Caco-2 (cell line): ENCODE measurements at regions not wholly inside any gene's neighbourhood (a gene's known extent, or its start where the extent isn't known, plus 50 kb on each side); places are given as distances from the start of the nearest gene placed in this dataset.

Source experiments
- BruUV-seq: library from RNA; stranded (reverse); fragments of 400-500 nt; replicated peaks from 2 replicates; lab custom pipeline; 2021; lab: Mats Ljungman, UMichigan
- CTCF ChIA-PET: fragments of 300-600 bp; sonication (Branson Sonifier 250); formaldehyde crosslinking; loops from one replicate; lab custom pipeline; 2022; ENCODE audit warnings: antibody characterized with exemption; lab: Charles Lee
- POLR2A ChIA-PET: fragments of 300-600 bp; sonication (Branson Sonifier 250); formaldehyde crosslinking; loops from one replicate; lab custom pipeline; 2022; ENCODE audit warnings: antibody characterized with exemption; lab: Charles Lee
- DNase-seq, 2 experiments: peaks; one replicate each; pipeline versions ENCODE4 v3.0.0 to v3.0.0-alpha.2; 2020 to 2022
- H3K27me3 ChIP-seq: replicated peaks from 2 replicates; pipeline ENCODE4 v1.6.0; 2011; ENCODE audit warnings: low read length; ENCODE audit not compliant: control insufficient read depth, insufficient read depth
- H3K36me3 ChIP-seq: 2 replicates; pipeline ENCODE4 v1.5.1; 2011; ENCODE audit warnings: low read length; ENCODE audit not compliant: control insufficient read depth, insufficient read depth
- H3K4me1 ChIP-seq: fragments of 250-450 bp; sonication (Bioruptor Pico); 2 replicates; pipeline ENCODE4 v1.5.1; 2020; ENCODE audit warnings: mild to moderate bottlenecking
- H3K4me3 ChIP-seq: 2 replicates; pipeline ENCODE4 v1.5.1; 2011; ENCODE audit warnings: low read depth, mild to moderate bottlenecking, control low read depth, low read length
- H3K9me3 ChIP-seq: fragments of 250-450 bp; sonication (Bioruptor Pico); 2 replicates; pipeline ENCODE4 v1.5.1; 2020; ENCODE audit warnings: mild to moderate bottlenecking, moderate library complexity
- H3K27ac Mint-ChIP-seq: one replicate; pipeline ENCODE4 v1.8.0; 2022; ENCODE audit warnings: mixed read lengths; ENCODE audit not compliant: unreplicated experiment
- H3K27me3 Mint-ChIP-seq: one replicate; pipeline ENCODE4 v1.8.0; 2022; ENCODE audit warnings: mixed read lengths; ENCODE audit not compliant: insufficient read depth, unreplicated experiment
- H3K36me3 Mint-ChIP-seq: one replicate; pipeline ENCODE4 v1.8.0; 2022; ENCODE audit warnings: mild to moderate bottlenecking, mixed read lengths; ENCODE audit not compliant: insufficient read depth, unreplicated experiment
- H3K4me1 Mint-ChIP-seq: one replicate; pipeline ENCODE4 v1.8.0; 2022; ENCODE audit warnings: low read depth, mixed read lengths; ENCODE audit not compliant: unreplicated experiment
- H3K4me3 Mint-ChIP-seq: one replicate; pipeline ENCODE4 v1.8.0; 2022; ENCODE audit warnings: mild to moderate bottlenecking, moderate library complexity, mixed read lengths; ENCODE audit not compliant: unreplicated experiment
- H3K9me3 Mint-ChIP-seq: one replicate; pipeline ENCODE4 v1.8.0; 2022; ENCODE audit warnings: mixed read lengths; ENCODE audit not compliant: unreplicated experiment
- intact Hi-C: fragments of 100-400 bp; cut with micrococcal nuclease; formaldehyde crosslinking; loops from one replicate; pipeline ENCODE4 v1.10.0; 2022; ENCODE audit not compliant: unreplicated experiment
- TF ChIP-seq, protein P1 (sequence below), 2 experiments: fragments of 200-600 bp in 1 of 2; IDR thresholded peaks; 1 replicate in 1 of 2; 2 replicates in 1 of 2; pipeline versions ENCODE4 v1.5.1 to v1.8.0; 2011 to 2022; ENCODE audit warnings: antibody characterized with exemption in 1 of 2, control low read depth in 1 of 2, inconsistent platforms in 1 of 2, low read depth in 1 of 2, low read length in 1 of 2, mild to moderate bottlenecking in 1 of 2, moderate library complexity in 1 of 2; ENCODE audit not compliant: insufficient read depth in 1 of 2, severe bottlenecking in 1 of 2, unreplicated experiment in 1 of 2

DNA sequence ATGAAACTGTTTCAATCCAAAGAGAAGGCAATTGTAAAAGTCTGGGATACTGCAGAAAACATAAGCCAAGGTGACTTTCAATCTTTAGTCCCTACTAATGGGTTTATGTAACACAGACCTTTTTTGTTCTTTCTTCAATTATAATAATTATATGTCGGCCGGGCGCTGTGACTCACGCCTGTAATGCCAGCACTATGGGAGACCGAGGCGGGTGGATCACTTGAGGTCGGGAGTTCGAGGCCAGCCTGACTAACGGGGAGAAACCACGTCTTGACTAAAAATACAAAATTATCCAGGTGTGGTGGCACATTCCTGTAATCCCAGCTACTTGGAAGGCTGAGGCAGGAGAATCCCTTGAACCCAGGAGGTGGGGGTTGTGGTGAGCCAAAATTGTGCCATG lies 489.8 kb upstream of the CTSO start:
- Mint-ChIP-seq H3K4me1 (no peaks in the 10 kb centered on the region), H3K27ac (no peak overlapping the region), H3K4me3 (no peak overlapping the region), H3K9me3 (no peaks in the 10 kb centered on the region), H3K36me3 (no peaks in the 10 kb centered on the region), H3K27me3 (no peaks in the 10 kb centered on the region)
- Histone ChIP-seq H3K4me1 (no peaks in the 10 kb centered on the region), H3K27me3 (no peaks in the 10 kb centered on the region), H3K4me3 (no peak overlapping the region), H3K36me3 (no peaks in the 10 kb centered on the region), H3K9me3 (no peaks in the 10 kb centered on the region)
- no peak for DNase-seq
- no TSS peak for BruUV-seq
- intact Hi-C loops, result no loop called here
- ChIA-PET POLR2A (no interaction called here), CTCF (no interaction called here)
- TF ChIP-seq, protein P1, sequence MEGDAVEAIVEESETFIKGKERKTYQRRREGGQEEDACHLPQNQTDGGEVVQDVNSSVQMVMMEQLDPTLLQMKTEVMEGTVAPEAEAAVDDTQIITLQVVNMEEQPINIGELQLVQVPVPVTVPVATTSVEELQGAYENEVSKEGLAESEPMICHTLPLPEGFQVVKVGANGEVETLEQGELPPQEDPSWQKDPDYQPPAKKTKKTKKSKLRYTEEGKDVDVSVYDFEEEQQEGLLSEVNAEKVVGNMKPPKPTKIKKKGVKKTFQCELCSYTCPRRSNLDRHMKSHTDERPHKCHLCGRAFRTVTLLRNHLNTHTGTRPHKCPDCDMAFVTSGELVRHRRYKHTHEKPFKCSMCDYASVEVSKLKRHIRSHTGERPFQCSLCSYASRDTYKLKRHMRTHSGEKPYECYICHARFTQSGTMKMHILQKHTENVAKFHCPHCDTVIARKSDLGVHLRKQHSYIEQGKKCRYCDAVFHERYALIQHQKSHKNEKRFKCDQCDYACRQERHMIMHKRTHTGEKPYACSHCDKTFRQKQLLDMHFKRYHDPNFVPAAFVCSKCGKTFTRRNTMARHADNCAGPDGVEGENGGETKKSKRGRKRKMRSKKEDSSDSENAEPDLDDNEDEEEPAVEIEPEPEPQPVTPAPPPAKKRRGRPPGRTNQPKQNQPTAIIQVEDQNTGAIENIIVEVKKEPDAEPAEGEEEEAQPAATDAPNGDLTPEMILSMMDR (IDR thresholded peaks at IDR 0.05; ENCODE audit: insufficient read depth in 1 of 2, low read depth in 1 of 2, low read length in 1 of 2, severe bottlenecking in 1 of 2, unreplicated experiment in 1 of 2), result no peak

DNA sequence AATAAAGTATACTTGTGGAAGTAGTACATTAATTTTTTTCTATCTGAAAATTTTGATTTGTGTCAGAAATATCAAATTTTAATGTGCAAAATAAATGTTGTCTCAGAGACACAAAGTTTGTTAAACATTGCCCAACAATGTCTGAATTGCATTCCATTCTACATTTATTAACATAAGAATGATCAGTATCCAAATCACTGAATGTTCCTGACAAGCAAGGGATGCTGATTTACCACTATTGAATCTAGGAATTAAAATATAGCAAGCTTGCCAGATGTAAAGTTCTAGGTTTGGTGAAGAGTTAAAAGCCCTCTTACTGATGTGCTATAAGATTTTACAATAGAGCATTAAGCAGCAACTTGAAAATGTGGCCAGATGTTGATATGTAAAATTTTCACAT lies 489.2 kb upstream of the CTSO start:
- H3K27me3 ChIP-seq, result no peaks in the 10 kb centered on the region
- Mint-ChIP-seq H3K4me3 (no peak overlapping the region), H3K9me3 (no peaks in the 10 kb centered on the region), H3K4me1 (no peaks in the 10 kb centered on the region), H3K27ac (no peak overlapping the region), H3K36me3 (no peaks in the 10 kb centered on the region), H3K27me3 (no peaks in the 10 kb centered on the region)
- no peaks in the 10 kb centered on the region for H3K36me3 ChIP-seq
- CTCF ChIA-PET, result no interaction called here
- no peaks in the 10 kb centered on the region for H3K4me1 ChIP-seq
- BruUV-seq, result no TSS peak
- H3K4me3 ChIP-seq, result no peak overlapping the region
- DNase-seq, result no peak
- intact Hi-C loops, result no loop called here
- H3K9me3 ChIP-seq, result no peaks in the 10 kb centered on the region
- TF ChIP-seq, protein P1 (IDR thresholded peaks at IDR 0.05; ENCODE audit: insufficient read depth in 1 of 2, low read depth in 1 of 2, low read length in 1 of 2, severe bottlenecking in 1 of 2, unreplicated experiment in 1 of 2), result no peak
- POLR2A ChIA-PET, result no interaction called here

DNA sequence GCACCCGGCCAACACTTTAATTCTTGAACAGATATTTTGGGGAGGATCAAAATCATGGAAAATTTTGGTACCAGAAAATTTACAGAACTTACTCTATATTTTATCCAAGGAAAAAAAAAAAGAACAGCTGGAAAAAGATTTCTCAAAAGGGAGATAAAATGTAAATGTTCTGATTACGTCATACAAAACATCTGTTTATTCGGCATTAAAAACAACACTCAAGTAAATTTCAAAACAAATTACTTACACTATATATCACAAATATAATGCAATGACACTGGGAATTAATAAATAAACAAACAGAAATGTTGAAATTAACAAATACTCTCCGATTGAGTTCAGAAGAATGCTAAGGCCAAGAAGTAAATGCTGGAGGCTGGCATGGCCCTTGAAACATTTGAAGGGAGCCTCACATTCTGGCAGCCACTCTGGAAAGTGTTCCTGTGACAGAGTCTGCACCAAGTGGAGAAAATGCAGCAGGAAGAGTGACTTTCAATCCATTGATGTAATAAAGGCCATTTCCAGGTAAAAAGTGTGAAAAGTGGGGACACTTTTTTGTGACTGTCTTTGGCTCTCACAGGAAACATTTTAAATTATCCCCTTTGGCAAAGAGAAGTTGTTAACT lies 486.0 kb upstream of the CTSO start:
- Histone ChIP-seq H3K36me3 (no peaks in the 10 kb centered on the region), H3K4me1 (no peaks in the 10 kb centered on the region), H3K4me3 (no peak overlapping the region), H3K27me3 (no peaks in the 10 kb centered on the region), H3K9me3 (no peaks in the 10 kb centered on the region)
- no peaks in the 10 kb centered on the region for H3K36me3 Mint-ChIP-seq
- no TSS peak for BruUV-seq
- CTCF ChIA-PET, result no interaction called here
- POLR2A ChIA-PET, result no interaction called here
- H3K4me3 Mint-ChIP-seq, result no peak overlapping the region
- intact Hi-C loops, result no loop called here
- H3K4me1 Mint-ChIP-seq, result peaks cover 4% of the 10 kb centered on the region
- no peak overlapping the region for H3K27ac Mint-ChIP-seq
- no peaks in the 10 kb centered on the region for H3K27me3 Mint-ChIP-seq
- H3K9me3 Mint-ChIP-seq, result no peaks in the 10 kb centered on the region
- DNase-seq, result no peak
- TF ChIP-seq, protein P1 (IDR thresholded peaks at IDR 0.05; ENCODE audit: insufficient read depth in 1 of 2, low read depth in 1 of 2, low read length in 1 of 2, severe bottlenecking in 1 of 2, unreplicated experiment in 1 of 2), result no peak
